ENCODE measurements at regions not wholly inside any gene's neighbourhood (a gene's known extent, or its start where the extent isn't known, plus 50 kb on each side); places are given as distances from the start of the nearest gene placed in this dataset.

DNA sequence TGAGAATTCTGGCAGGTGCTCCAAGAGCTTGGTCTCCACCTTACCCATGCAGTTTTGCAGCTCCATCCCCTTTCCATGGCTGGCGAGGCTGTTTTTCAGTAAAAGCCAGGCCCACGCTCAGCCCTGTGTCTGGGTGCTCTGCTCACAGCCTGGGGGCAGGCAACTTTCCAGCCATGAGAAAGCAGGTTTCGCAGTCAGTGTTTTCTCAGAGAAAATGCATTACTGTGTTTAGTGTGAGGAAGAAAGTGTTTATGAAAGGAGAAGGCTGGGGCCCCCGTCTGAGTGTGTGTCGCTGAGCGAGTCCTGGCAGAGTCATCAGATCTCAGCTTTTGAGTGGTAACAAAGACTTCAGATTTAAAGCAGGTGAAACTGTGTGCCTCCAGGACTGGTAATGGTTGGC is 248.1 kb downstream of the IRX1 start:
- TF ChIP-seq, protein P1, sequence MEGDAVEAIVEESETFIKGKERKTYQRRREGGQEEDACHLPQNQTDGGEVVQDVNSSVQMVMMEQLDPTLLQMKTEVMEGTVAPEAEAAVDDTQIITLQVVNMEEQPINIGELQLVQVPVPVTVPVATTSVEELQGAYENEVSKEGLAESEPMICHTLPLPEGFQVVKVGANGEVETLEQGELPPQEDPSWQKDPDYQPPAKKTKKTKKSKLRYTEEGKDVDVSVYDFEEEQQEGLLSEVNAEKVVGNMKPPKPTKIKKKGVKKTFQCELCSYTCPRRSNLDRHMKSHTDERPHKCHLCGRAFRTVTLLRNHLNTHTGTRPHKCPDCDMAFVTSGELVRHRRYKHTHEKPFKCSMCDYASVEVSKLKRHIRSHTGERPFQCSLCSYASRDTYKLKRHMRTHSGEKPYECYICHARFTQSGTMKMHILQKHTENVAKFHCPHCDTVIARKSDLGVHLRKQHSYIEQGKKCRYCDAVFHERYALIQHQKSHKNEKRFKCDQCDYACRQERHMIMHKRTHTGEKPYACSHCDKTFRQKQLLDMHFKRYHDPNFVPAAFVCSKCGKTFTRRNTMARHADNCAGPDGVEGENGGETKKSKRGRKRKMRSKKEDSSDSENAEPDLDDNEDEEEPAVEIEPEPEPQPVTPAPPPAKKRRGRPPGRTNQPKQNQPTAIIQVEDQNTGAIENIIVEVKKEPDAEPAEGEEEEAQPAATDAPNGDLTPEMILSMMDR (conservative IDR thresholded peaks at IDR 0.05; ENCODE audit: low read length) = no peak
- TF ChIP-seq EZH2phosphoT487 (IDR thresholded peaks at IDR 0.05; ENCODE audit: borderline replicate concordance, low read depth, low read length) = no peak

Measured in OCI-LY7 (cell line).